IMR-90 (cell line): ENCODE measurements at regions not wholly inside any gene's neighbourhood (a gene's known extent, or its start where the extent isn't known, plus 50 kb on each side); places are given as distances from the start of the nearest gene placed in this dataset.

Experiments used
- ATAC-seq: fragments of 200-7000 bp; cut with Tn5 transposase; 2 replicates; pipeline ENCODE4 v1.9.1; 2020; ENCODE audit warnings: low read depth, mild to moderate bottlenecking, moderate library complexity
- BruUV-seq: library from RNA; stranded (reverse); fragments of 400-500 nt; replicated peaks from 2 replicates; lab custom pipeline; 2021; lab: Mats Ljungman, UMichigan
- CTCF ChIA-PET: fragments of 300-600 bp; formaldehyde crosslinking; extraction: SDS; loops from one replicate; lab custom pipeline; 2021; ENCODE audit warnings: antibody characterized with exemption; lab: Yijun Ruan, JAX
- POLR2A ChIA-PET: fragments of 300-600 bp; sonication (Branson Sonifier 250); formaldehyde crosslinking; loops from one replicate; lab custom pipeline; 2022; ENCODE audit warnings: antibody characterized with exemption; ENCODE audit not compliant: unreplicated experiment; lab: Charles Lee
- DNase-seq: peaks from one replicate; pipeline ENCODE4 v3.0.0; 2013
- H2AFZ ChIP-seq: replicated peaks from 2 replicates; pipeline ENCODE3; 2013; ENCODE audit warnings: low read length, mild to moderate bottlenecking; ENCODE audit not compliant: poor library complexity
- H2AK5ac ChIP-seq: 2 replicates; pipeline ENCODE4 v1.6.1; 2013; ENCODE audit warnings: low read depth, low read length, inconsistent platforms
- H2AK9ac ChIP-seq: replicated peaks from 2 replicates; pipeline ENCODE3; 2013; ENCODE audit warnings: mild to moderate bottlenecking, low read depth, low read length, moderate library complexity; ENCODE audit not compliant: poor library complexity
- H2BK120ac ChIP-seq: 2 replicates; pipeline ENCODE4 v1.6.1; 2013; ENCODE audit warnings: low read depth, low read length, inconsistent platforms
- H2BK15ac ChIP-seq: 3 replicates; pipeline ENCODE4 v1.6.1; 2013; ENCODE audit warnings: low read depth, low read length, inconsistent platforms
- H2BK20ac ChIP-seq: 2 replicates; pipeline ENCODE4 v1.6.1; 2013; ENCODE audit warnings: low read depth, mild to moderate bottlenecking, inconsistent platforms, low read length, moderate library complexity
- H2BK5ac ChIP-seq: 2 replicates; pipeline ENCODE4 v1.6.1; 2013; ENCODE audit warnings: mild to moderate bottlenecking, low read depth, low read length, inconsistent platforms; ENCODE audit not compliant: poor library complexity, severe bottlenecking
- H3K14ac ChIP-seq: replicated peaks from 2 replicates; pipeline ENCODE4 v1.6.1; 2013; ENCODE audit warnings: low read depth, low read length, inconsistent platforms
- H3K18ac ChIP-seq: 2 replicates; pipeline ENCODE4 v1.6.1; 2013; ENCODE audit warnings: low read depth, low read length, control low read depth
- H3K23ac ChIP-seq: 2 replicates; pipeline ENCODE4 v1.6.1; 2013; ENCODE audit warnings: low read depth, low read length, inconsistent platforms
- H3K27ac ChIP-seq: 2 replicates; pipeline ENCODE4 v1.5.1; 2013; ENCODE audit warnings: mild to moderate bottlenecking, control low read depth, low read length; ENCODE audit not compliant: insufficient read depth
- H3K27me3 ChIP-seq: 2 replicates; pipeline ENCODE4 v1.6.1; 2013; ENCODE audit warnings: low read length; ENCODE audit not compliant: control insufficient read depth, insufficient read depth
- H3K36me3 ChIP-seq: 2 replicates; pipeline ENCODE4 v1.6.1; 2013; ENCODE audit warnings: low read length, mixed read lengths; ENCODE audit not compliant: control insufficient read depth, insufficient read depth
- H3K4ac ChIP-seq: 2 replicates; pipeline ENCODE4 v1.6.1; 2013; ENCODE audit warnings: low read depth, low read length, inconsistent platforms
- H3K4me1 ChIP-seq: 2 replicates; pipeline ENCODE4 v1.6.1; 2013; ENCODE audit warnings: low read length, mixed read lengths; ENCODE audit not compliant: control insufficient read depth, insufficient read depth
- H3K4me2 ChIP-seq: 2 replicates; pipeline ENCODE4 v1.6.1; 2013; ENCODE audit warnings: low read depth, mild to moderate bottlenecking, control low read depth, low read length, moderate library complexity
- H3K4me3 ChIP-seq: 2 replicates; pipeline ENCODE4 v1.5.1; 2013; ENCODE audit warnings: low read depth, mild to moderate bottlenecking, control low read depth, low read length, moderate library complexity; ENCODE audit not compliant: insufficient read depth
- H3K56ac ChIP-seq: 2 replicates; pipeline ENCODE4 v1.6.1; 2013; ENCODE audit warnings: low read length, inconsistent platforms; ENCODE audit not compliant: insufficient read depth; ENCODE audit errors: extremely low read depth
- H3K79me1 ChIP-seq, 2 experiments: 2 replicates each; pipeline ENCODE4 v1.6.1; 2013; ENCODE audit warnings: low read length in 2 of 2, inconsistent platforms in 1 of 2, low read depth in 1 of 2
- H3K9ac ChIP-seq: 2 replicates; pipeline ENCODE4 v1.6.1; 2013; ENCODE audit warnings: low read depth, low read length, control low read depth
- H3K9me1 ChIP-seq: 2 replicates; pipeline ENCODE4 v1.6.1; 2013; ENCODE audit warnings: low read length, inconsistent platforms; ENCODE audit not compliant: insufficient read depth
- H3K9me3 ChIP-seq: 2 replicates; pipeline ENCODE4 v1.6.1; 2013; ENCODE audit warnings: low read length; ENCODE audit not compliant: control insufficient read depth, insufficient read depth
- H4K20me1 ChIP-seq: 2 replicates; pipeline ENCODE4 v1.6.1; 2013; ENCODE audit warnings: low read length, inconsistent platforms; ENCODE audit not compliant: insufficient read depth
- H4K5ac ChIP-seq: 2 replicates; pipeline ENCODE4 v1.6.1; 2013; ENCODE audit warnings: mild to moderate bottlenecking, low read depth, low read length, control low read depth
- H4K8ac ChIP-seq, 2 experiments: 2 replicates each; pipeline ENCODE4 v1.6.1; 2013; ENCODE audit warnings: low read depth in 2 of 2, low read length in 2 of 2, control low read depth in 1 of 2, inconsistent platforms in 1 of 2
- H4K91ac ChIP-seq: 2 replicates; pipeline ENCODE4 v1.6.1; 2013; ENCODE audit warnings: low read depth, low read length, inconsistent platforms; ENCODE audit not compliant: insufficient read depth
- BHLHE40 ChIP-seq: fragments of 150-350 bp; IDR thresholded peaks from 2 replicates; pipeline ENCODE4 v1.6.1; 2016; ENCODE audit warnings: mild to moderate bottlenecking, low read depth, low read length
- CHD1 ChIP-seq: IDR thresholded peaks from 2 replicates; pipeline ENCODE4 v1.6.1; 2012; ENCODE audit warnings: low read depth, low read length, improper control_type of control experiment
- FOS ChIP-seq: fragments of 150-350 bp; IDR thresholded peaks from 2 replicates; pipeline ENCODE4 v1.6.1; 2016; ENCODE audit warnings: low read depth, low read length
- MAFK ChIP-seq: IDR thresholded peaks from 2 replicates; pipeline ENCODE4 v1.6.1; 2012; ENCODE audit warnings: low read depth, low read length, improper control_type of control experiment
- MAZ ChIP-seq: IDR thresholded peaks from 2 replicates; pipeline ENCODE4 v1.6.1; 2012; ENCODE audit warnings: low read depth, mild to moderate bottlenecking, low read length, improper control_type of control experiment, moderate library complexity, borderline replicate concordance
- MXI1 ChIP-seq: IDR thresholded peaks from 2 replicates; pipeline ENCODE4 v1.6.1; 2012; ENCODE audit warnings: low read depth, mild to moderate bottlenecking, low read length, moderate library complexity, borderline replicate concordance
- RAD21 ChIP-seq: IDR thresholded peaks from 2 replicates; pipeline ENCODE4 v1.6.1; 2012; ENCODE audit warnings: low read length, improper control_type of control experiment
- RFX5 ChIP-seq: IDR thresholded peaks from 2 replicates; pipeline ENCODE4 v1.8.0; 2012; ENCODE audit warnings: low read depth, mild to moderate bottlenecking, low read length, moderate library complexity
- WGBS, 2 experiments: methylation state at CpG; one replicate each; pipeline versions ENCODE4 v1.1.5 to v1.1.7; 2013; ENCODE audit warnings: missing lambda C conversion rate in 2 of 2; ENCODE audit not compliant: insufficient read length in 1 of 2; ENCODE audit errors: extremely low coverage in 2 of 2; 5-methylcytosine and 5-hydroxymethylcytosine counted together
- dilution Hi-C: fragments of 300-500 bp; cut with HindIII; formaldehyde crosslinking; loops from one replicate; pipeline ENCODE4 v1.14.3; 2018; ENCODE audit warnings: low sequenced_read_pairs; ENCODE audit not compliant: unreplicated experiment
- in situ Hi-C: fragments of 300-500 bp; cut with MboI; formaldehyde crosslinking; loops from 3 replicates; pipeline ENCODE4 v1.14.3; 2019; ENCODE audit warnings: low sequenced_read_pairs, inconsistent platforms, mixed read lengths
- intact Hi-C: fragments of 100-400 bp; cut with micrococcal nuclease; formaldehyde crosslinking; loops from 2 replicates; pipeline ENCODE4 v1.10.0; 2022
- TF ChIP-seq, protein P1 (sequence below): fragments of 150-350 bp; IDR thresholded peaks from 2 replicates; pipeline ENCODE4 v1.6.1; 2016; ENCODE audit warnings: low read depth, mild to moderate bottlenecking, low read length, moderate library complexity, borderline replicate concordance
- TF ChIP-seq, protein P2 (sequence below): fragments of 150-350 bp; IDR thresholded peaks from 2 replicates; pipeline ENCODE4 v1.6.1; 2017; ENCODE audit warnings: mild to moderate bottlenecking, antibody characterized with exemption, low read length, low read depth
- TF ChIP-seq, protein P3 (sequence below): conservative IDR thresholded peaks from 2 replicates; pipeline ENCODE4 v1.5.1; 2012; ENCODE audit warnings: mild to moderate bottlenecking, low read depth, low read length, improper control_type of control experiment

DNA sequence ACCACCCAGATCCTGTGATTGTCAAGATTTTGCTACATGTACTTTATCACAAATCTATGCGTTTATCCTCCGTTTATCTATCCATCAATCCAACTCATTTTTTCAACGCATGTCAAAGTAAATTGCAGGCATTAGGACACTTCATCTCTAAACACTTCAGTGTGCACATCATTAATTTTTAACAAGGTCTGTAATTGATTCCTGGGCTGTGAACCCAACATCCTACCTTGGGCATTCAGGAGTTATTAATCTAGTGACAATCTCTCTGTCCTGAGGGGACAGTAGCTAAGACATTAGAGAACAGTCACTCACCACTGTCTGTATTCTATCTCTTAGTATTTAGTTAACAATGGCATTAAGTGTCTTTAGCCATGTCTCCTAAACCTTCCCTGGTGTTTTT lies 264.7 kb downstream of the SOX9 start:
- Histone ChIP-seq H3K56ac (no peak overlapping the region), H2BK5ac (no peak overlapping the region), H2BK20ac (peak overlapping the region; percentile 75; the same call in 1 of the 2 replicates), H3K9me1 (peaks cover 12% of the 10 kb centered on the region), H2AK9ac (no peak overlapping the region), H2BK120ac (peak overlapping the region; percentile 83; the same call in 1 of the 2 replicates), H3K27me3 (no peaks in the 10 kb centered on the region), H3K23ac (0 out of 2 replicates have a peak overlapping the region, but pooled peaks have one; percentile 16), H3K4ac (peak overlapping the region; percentile 57; the same call in 1 of the 2 replicates), H3K79me1 (peaks cover 0 to 3% of the 10 kb centered on the region in 2 experiments; a peak in 1 of 4 replicates), H3K36me3 (no peaks in the 10 kb centered on the region), H4K5ac (no peak overlapping the region), H3K27ac (no peak overlapping the region), H3K18ac (no peak overlapping the region), H3K9me3 (no peaks in the 10 kb centered on the region), H2AFZ (no peak overlapping the region), H2AK5ac (no peak overlapping the region), H4K8ac (peak overlapping the region in 1 of 2 experiments; percentile 32; a peak in 1 of 4 replicates), H2BK15ac (peak overlapping the region; percentile 65; the same call in 1 of the 3 replicates), H3K4me3 (no peak overlapping the region), H4K91ac (no peak overlapping the region), H3K9ac (no peak overlapping the region), H4K20me1 (no peaks in the 10 kb centered on the region), H3K4me2 (no peak overlapping the region), H3K4me1 (peaks cover 18% of the 10 kb centered on the region), H3K14ac (0 out of 2 replicates have a peak overlapping the region, but pooled peaks have one; percentile 11)
- dilution Hi-C loops (no loop called here), intact Hi-C loops (loop anchor here (5.0 kb wide), 1 partner anchor 48 kb away; no protein-coding TSS in a partner anchor), in situ Hi-C loops (loop anchor here (25.0 kb wide), 1 partner anchor 827 kb away; no protein-coding TSS in a partner anchor)
- WGBS, 2 experiments: 80 to 100% methylated on average over 2 to 3 of the region's 3 CpGs
- no TSS peak for BruUV-seq
- ATAC-seq: no peak
- no peak for TF ChIP-seq BHLHE40
- TF ChIP-seq RAD21: no peak
- no peak for TF ChIP-seq RFX5
- TF ChIP-seq MXI1: no peak
- TF ChIP-seq, protein P1, sequence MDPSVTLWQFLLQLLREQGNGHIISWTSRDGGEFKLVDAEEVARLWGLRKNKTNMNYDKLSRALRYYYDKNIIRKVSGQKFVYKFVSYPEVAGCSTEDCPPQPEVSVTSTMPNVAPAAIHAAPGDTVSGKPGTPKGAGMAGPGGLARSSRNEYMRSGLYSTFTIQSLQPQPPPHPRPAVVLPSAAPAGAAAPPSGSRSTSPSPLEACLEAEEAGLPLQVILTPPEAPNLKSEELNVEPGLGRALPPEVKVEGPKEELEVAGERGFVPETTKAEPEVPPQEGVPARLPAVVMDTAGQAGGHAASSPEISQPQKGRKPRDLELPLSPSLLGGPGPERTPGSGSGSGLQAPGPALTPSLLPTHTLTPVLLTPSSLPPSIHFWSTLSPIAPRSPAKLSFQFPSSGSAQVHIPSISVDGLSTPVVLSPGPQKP: no peak
- no peak for TF ChIP-seq MAZ
- TF ChIP-seq MAFK: no peak
- TF ChIP-seq FOS: no peak
- TF ChIP-seq CHD1: no peak
- TF ChIP-seq, protein P2, sequence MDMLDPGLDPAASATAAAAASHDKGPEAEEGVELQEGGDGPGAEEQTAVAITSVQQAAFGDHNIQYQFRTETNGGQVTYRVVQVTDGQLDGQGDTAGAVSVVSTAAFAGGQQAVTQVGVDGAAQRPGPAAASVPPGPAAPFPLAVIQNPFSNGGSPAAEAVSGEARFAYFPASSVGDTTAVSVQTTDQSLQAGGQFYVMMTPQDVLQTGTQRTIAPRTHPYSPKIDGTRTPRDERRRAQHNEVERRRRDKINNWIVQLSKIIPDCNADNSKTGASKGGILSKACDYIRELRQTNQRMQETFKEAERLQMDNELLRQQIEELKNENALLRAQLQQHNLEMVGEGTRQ: no peak
- TF ChIP-seq, protein P3, sequence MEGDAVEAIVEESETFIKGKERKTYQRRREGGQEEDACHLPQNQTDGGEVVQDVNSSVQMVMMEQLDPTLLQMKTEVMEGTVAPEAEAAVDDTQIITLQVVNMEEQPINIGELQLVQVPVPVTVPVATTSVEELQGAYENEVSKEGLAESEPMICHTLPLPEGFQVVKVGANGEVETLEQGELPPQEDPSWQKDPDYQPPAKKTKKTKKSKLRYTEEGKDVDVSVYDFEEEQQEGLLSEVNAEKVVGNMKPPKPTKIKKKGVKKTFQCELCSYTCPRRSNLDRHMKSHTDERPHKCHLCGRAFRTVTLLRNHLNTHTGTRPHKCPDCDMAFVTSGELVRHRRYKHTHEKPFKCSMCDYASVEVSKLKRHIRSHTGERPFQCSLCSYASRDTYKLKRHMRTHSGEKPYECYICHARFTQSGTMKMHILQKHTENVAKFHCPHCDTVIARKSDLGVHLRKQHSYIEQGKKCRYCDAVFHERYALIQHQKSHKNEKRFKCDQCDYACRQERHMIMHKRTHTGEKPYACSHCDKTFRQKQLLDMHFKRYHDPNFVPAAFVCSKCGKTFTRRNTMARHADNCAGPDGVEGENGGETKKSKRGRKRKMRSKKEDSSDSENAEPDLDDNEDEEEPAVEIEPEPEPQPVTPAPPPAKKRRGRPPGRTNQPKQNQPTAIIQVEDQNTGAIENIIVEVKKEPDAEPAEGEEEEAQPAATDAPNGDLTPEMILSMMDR: no peak
- ChIA-PET POLR2A (no interaction called here), CTCF (no interaction called here)
- no peak for DNase-seq
